ENCODE measurements at regions not wholly inside any gene's neighbourhood (a gene's known extent, or its start where the extent isn't known, plus 50 kb on each side); places are given as distances from the start of the nearest gene placed in this dataset.
A peak's percentile ranks its signal among the peaks of the same experiment; 100 is the strongest.

- Histone ChIP-seq H3K27me3 (no peaks in the 10 kb centered on the region), H3K27ac (no peak overlapping the region), H3K4me3 (no peak overlapping the region), H3K4me1 (no peaks in the 10 kb centered on the region), H3K36me3 (no peaks in the 10 kb centered on the region), H3K9me3 (no peaks in the 10 kb centered on the region)
- TF ChIP-seq POLR2A (IDR thresholded peaks at IDR 0.05) (no peak), CTCF (IDR thresholded peaks at IDR 0.05) (no peak), POLR2AphosphoS5 (IDR thresholded peaks at IDR 0.05) (no peak)
- DNase-seq (ENCODE audit: low spot score in 2 of 2): no peak
- intact Hi-C loops (cut with DNase I; ENCODE audit: low total_unique reads): no loop called here
Measured at GRCh38 chr12:45102818-45103217, 51.9 kb upstream of the DBX2 start.

- H3K27ac ChIP-seq: no peak overlapping the region
- H3K27me3 ChIP-seq: no peaks in the 10 kb centered on the region
- DNase-seq (ENCODE audit: low spot score in 2 of 2): no peak
- H3K4me3 ChIP-seq: no peak overlapping the region
- no peaks in the 10 kb centered on the region for H3K36me3 ChIP-seq
- intact Hi-C loops (cut with DNase I; ENCODE audit: low total_unique reads): no loop called here
- H3K9me3 ChIP-seq: no peaks in the 10 kb centered on the region
- H3K4me1 ChIP-seq: no peaks in the 10 kb centered on the region
- TF ChIP-seq CTCF (IDR thresholded peaks at IDR 0.05) (no peak), POLR2A (IDR thresholded peaks at IDR 0.05) (no peak), POLR2AphosphoS5 (IDR thresholded peaks at IDR 0.05) (no peak)
Measured at GRCh38 chr12:45105996-45106395, 55.1 kb upstream of the DBX2 start.

- Histone ChIP-seq H3K4me3 (no peak overlapping the region), H3K9me3 (no peaks in the 10 kb centered on the region), H3K27ac (no peak overlapping the region), H3K4me1 (no peaks in the 10 kb centered on the region), H3K36me3 (no peaks in the 10 kb centered on the region), H3K27me3 (no peaks in the 10 kb centered on the region)
- DNase-seq (ENCODE audit: low spot score in 2 of 2): no peak
- intact Hi-C loops (cut with DNase I; ENCODE audit: low total_unique reads): no loop called here
- TF ChIP-seq POLR2AphosphoS5 (IDR thresholded peaks at IDR 0.05) (no peak), CTCF (IDR thresholded peaks at IDR 0.05) (no peak), POLR2A (IDR thresholded peaks at IDR 0.05) (no peak)
Measured at GRCh38 chr12:45112306-45112705, 61.4 kb upstream of the DBX2 start.

- intact Hi-C loops (cut with DNase I; ENCODE audit: low total_unique reads): no loop called here
Measured at GRCh38 chr12:45121224-45121623, 70.3 kb upstream of the DBX2 start.

GRCh38 chr12:45122768-45123380, 72.0 kb upstream of the DBX2 start:
- H3K27ac ChIP-seq: no peak overlapping the region
- no peak for DNase-seq (ENCODE audit: low spot score in 2 of 2)
- H3K9me3 ChIP-seq: no peaks in the 10 kb centered on the region
- H3K36me3 ChIP-seq: no peaks in the 10 kb centered on the region
- peak in 1 of 3 donors; percentile 10 for TF ChIP-seq CTCF (IDR thresholded peaks at IDR 0.05)
- TF ChIP-seq POLR2AphosphoS5 (IDR thresholded peaks at IDR 0.05): no peak
- TF ChIP-seq POLR2A (IDR thresholded peaks at IDR 0.05): no peak
- H3K27me3 ChIP-seq: no peaks in the 10 kb centered on the region
- intact Hi-C loops (cut with DNase I; ENCODE audit: low total_unique reads): no loop called here
- no peaks in the 10 kb centered on the region for H3K4me1 ChIP-seq
- H3K4me3 ChIP-seq: no peak overlapping the region

More at GRCh38 chr12:45121224-45121623, 70.3 kb upstream of the DBX2 start:
- no peaks in the 10 kb centered on the region for H3K27me3 ChIP-seq
- H3K9me3 ChIP-seq: no peaks in the 10 kb centered on the region
- H3K36me3 ChIP-seq: no peaks in the 10 kb centered on the region
- H3K4me1 ChIP-seq: no peaks in the 10 kb centered on the region
- H3K4me3 ChIP-seq: no peak overlapping the region
- DNase-seq (ENCODE audit: low spot score in 2 of 2): no peak
- TF ChIP-seq POLR2A (IDR thresholded peaks at IDR 0.05) (no peak), POLR2AphosphoS5 (IDR thresholded peaks at IDR 0.05) (no peak), CTCF (IDR thresholded peaks at IDR 0.05) (no peak)
- H3K27ac ChIP-seq: no peak overlapping the region

Data from breast epithelium (tissue), 4 donors.